ENCODE measurements at regions not wholly inside any gene's neighbourhood (a gene's known extent, or its start where the extent isn't known, plus 50 kb on each side); places are given as distances from the start of the nearest gene placed in this dataset.

DNA sequence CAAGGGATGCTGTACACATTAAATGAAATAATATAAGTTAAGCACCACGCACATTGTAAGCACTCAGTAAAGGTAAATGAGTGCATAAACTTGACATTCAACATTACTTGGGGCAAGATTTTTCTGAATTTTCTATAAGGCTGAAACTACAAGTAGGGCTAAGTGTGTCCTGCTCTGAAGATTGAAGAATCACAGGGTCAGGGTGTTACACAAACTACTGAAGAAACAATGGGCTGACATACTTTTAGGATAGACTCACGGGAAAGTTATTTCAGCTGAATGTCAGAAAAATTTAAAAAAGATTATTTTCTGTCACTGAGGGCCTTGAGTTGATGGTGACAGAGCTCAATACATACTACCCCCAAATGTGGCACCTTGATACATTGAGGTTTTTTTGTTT lies 644.2 kb upstream of the PLXNA2 start:
- Histone ChIP-seq H3K9me3 (ENCODE audit: control insufficient read depth, insufficient read depth, low read depth, low read length) (no peaks in the 10 kb centered on the region), H3K36me3 (ENCODE audit: control insufficient read depth in 2 of 2, insufficient read depth in 1 of 2, low read length in 2 of 2) (no peaks in the 10 kb centered on the region), H3K4me3 (ENCODE audit: low read depth, low read length) (no peak overlapping the region), H3K4me1 (ENCODE audit: control insufficient read depth, insufficient read depth, low read length) (peaks cover 3% of the 10 kb centered on the region; the same call in 1 of the 2 replicates), H3K27ac (ENCODE audit: extremely low read depth, low read depth, low read length) (no peak overlapping the region)
- POLR2A ChIA-PET, result no interaction called here
- CTCF ChIA-PET, result no interaction called here
- TF ChIP-seq GLI4 (tag by site-specific recombination; IDR thresholded peaks at IDR 0.05), result no peak
- TF ChIP-seq ZNF114 (tag by site-specific recombination; IDR thresholded peaks at IDR 0.05), result no peak
- TF ChIP-seq ZNF76 (tag by site-specific recombination; IDR thresholded peaks at IDR 0.05; ENCODE audit: borderline replicate concordance, low read depth), result no peak
- TF ChIP-seq ZNF701 (tag by site-specific recombination; IDR thresholded peaks at IDR 0.05), result no peak
- TF ChIP-seq ZNF23 (tag by site-specific recombination; IDR thresholded peaks at IDR 0.05; ENCODE audit: borderline replicate concordance), result no peak

DNA sequence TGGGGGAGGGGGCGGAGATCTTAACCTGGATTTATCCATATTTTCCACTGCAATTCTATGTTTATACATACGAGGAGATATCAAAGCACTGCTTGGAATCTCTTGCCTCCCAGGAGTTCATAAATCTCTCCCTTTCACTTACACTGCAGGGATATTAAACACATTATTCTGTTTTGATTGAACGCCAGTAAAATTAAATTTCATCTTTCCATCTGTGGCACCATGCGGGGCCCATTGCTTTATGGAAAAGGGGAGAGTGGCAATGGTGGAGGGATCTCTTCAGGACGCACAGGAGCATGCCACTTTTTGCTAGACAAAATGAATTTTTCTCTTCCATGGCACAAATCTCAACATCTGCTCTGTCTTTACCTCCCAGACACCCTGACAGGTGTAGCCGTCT lies 648.0 kb upstream of the PLXNA2 start:
- Histone ChIP-seq H3K36me3 (ENCODE audit: control insufficient read depth in 2 of 2, insufficient read depth in 1 of 2, low read length in 2 of 2) (no peaks in the 10 kb centered on the region), H3K4me1 (ENCODE audit: control insufficient read depth, insufficient read depth, low read length) (no peaks in the 10 kb centered on the region), H3K27ac (ENCODE audit: extremely low read depth, low read depth, low read length) (no peak overlapping the region), H3K4me3 (ENCODE audit: low read depth, low read length) (no peak overlapping the region), H3K9me3 (ENCODE audit: control insufficient read depth, insufficient read depth, low read depth, low read length) (no peaks in the 10 kb centered on the region)
- no peak for TF ChIP-seq ZNF311 (tag by site-specific recombination; IDR thresholded peaks at IDR 0.05; ENCODE audit: borderline replicate concordance)
- POLR2A ChIA-PET, result no interaction called here
- CTCF ChIA-PET, result no interaction called here

DNA sequence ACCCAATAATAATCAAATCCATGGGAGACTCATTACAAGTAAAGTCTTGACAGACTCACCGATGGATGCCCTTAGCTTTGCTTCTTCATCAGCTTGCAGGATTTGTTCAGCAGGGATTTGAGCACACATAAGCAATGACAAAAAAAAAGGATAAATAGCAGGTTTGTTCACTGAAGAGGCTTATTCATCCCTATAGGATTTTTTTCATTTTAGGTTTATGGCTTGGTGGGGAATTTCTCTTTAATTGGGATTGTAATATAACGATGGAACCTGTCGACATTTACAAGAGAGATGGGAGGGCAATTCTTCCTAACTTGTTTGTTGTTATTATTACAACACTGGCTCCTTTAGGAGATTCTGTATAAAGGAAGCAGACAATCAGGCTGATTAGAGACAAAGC lies 649.1 kb upstream of the PLXNA2 start:
- POLR2A ChIA-PET, result no interaction called here
- Histone ChIP-seq H3K9me3 (ENCODE audit: control insufficient read depth, insufficient read depth, low read depth, low read length) (no peaks in the 10 kb centered on the region), H3K36me3 (ENCODE audit: control insufficient read depth in 2 of 2, insufficient read depth in 1 of 2, low read length in 2 of 2) (no peaks in the 10 kb centered on the region), H3K27ac (ENCODE audit: extremely low read depth, low read depth, low read length) (no peak overlapping the region), H3K4me1 (ENCODE audit: control insufficient read depth, insufficient read depth, low read length) (no peaks in the 10 kb centered on the region), H3K4me3 (ENCODE audit: low read depth, low read length) (no peak overlapping the region)
- CTCF ChIA-PET, result no interaction called here
- TF ChIP-seq ZNF610 (tag by site-specific recombination; IDR thresholded peaks at IDR 0.05; ENCODE audit: borderline replicate concordance) (no peak), ZNF146 (tag by site-specific recombination; IDR thresholded peaks at IDR 0.05) (no peak), ZNF157 (tag by site-specific recombination; IDR thresholded peaks at IDR 0.05) (no peak), ZBTB20 (tag by site-specific recombination; IDR thresholded peaks at IDR 0.05) (no peak), ZBTB7A (tag by site-specific recombination; IDR thresholded peaks at IDR 0.05; ENCODE audit: low read depth) (no peak), HOXD13 (CRISPR knock-in tag; IDR thresholded peaks at IDR 0.05; ENCODE audit: borderline replicate concordance) (no peak), ZNF302 (tag by site-specific recombination; IDR thresholded peaks at IDR 0.05; ENCODE audit: low read depth) (no peak), ZNF175 (tag by site-specific recombination; IDR thresholded peaks at IDR 0.05) (no peak), ZNF155 (tag by site-specific recombination; IDR thresholded peaks at IDR 0.05) (no peak), ZBTB48 (tag by site-specific recombination; IDR thresholded peaks at IDR 0.05) (no peak)
- TF ChIP-seq, protein P1, sequence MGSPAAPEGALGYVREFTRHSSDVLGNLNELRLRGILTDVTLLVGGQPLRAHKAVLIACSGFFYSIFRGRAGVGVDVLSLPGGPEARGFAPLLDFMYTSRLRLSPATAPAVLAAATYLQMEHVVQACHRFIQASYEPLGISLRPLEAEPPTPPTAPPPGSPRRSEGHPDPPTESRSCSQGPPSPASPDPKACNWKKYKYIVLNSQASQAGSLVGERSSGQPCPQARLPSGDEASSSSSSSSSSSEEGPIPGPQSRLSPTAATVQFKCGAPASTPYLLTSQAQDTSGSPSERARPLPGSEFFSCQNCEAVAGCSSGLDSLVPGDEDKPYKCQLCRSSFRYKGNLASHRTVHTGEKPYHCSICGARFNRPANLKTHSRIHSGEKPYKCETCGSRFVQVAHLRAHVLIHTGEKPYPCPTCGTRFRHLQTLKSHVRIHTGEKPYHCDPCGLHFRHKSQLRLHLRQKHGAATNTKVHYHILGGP (tag by site-specific recombination; IDR thresholded peaks at IDR 0.05), result no peak
- TF ChIP-seq, protein P2, sequence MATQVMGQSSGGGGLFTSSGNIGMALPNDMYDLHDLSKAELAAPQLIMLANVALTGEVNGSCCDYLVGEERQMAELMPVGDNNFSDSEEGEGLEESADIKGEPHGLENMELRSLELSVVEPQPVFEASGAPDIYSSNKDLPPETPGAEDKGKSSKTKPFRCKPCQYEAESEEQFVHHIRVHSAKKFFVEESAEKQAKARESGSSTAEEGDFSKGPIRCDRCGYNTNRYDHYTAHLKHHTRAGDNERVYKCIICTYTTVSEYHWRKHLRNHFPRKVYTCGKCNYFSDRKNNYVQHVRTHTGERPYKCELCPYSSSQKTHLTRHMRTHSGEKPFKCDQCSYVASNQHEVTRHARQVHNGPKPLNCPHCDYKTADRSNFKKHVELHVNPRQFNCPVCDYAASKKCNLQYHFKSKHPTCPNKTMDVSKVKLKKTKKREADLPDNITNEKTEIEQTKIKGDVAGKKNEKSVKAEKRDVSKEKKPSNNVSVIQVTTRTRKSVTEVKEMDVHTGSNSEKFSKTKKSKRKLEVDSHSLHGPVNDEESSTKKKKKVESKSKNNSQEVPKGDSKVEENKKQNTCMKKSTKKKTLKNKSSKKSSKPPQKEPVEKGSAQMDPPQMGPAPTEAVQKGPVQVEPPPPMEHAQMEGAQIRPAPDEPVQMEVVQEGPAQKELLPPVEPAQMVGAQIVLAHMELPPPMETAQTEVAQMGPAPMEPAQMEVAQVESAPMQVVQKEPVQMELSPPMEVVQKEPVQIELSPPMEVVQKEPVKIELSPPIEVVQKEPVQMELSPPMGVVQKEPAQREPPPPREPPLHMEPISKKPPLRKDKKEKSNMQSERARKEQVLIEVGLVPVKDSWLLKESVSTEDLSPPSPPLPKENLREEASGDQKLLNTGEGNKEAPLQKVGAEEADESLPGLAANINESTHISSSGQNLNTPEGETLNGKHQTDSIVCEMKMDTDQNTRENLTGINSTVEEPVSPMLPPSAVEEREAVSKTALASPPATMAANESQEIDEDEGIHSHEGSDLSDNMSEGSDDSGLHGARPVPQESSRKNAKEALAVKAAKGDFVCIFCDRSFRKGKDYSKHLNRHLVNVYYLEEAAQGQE (tag by site-specific recombination; IDR thresholded peaks at IDR 0.05), result no peak
